SK-N-SH treated with all-trans-retinoic acid at 6 μM for 48 hours (cell line): ENCODE measurements at regions not wholly inside any gene's neighbourhood (a gene's known extent, or its start where the extent isn't known, plus 50 kb on each side); places are given as distances from the start of the nearest gene placed in this dataset.

ENCODE experiments used
- ATAC-seq: fragments of 200-7000 bp; cut with Tn5 transposase; 3 replicates; pipeline ENCODE4 v1.9.1; 2020; ENCODE audit warnings: mild to moderate bottlenecking, moderate library complexity
- ARNTL ChIP-seq: fragments of 450-650 bp; formaldehyde crosslinking; IDR thresholded peaks from 2 replicates; pipeline ENCODE4 v1.5.0; 2020; ENCODE audit warnings: low read depth, mild to moderate bottlenecking, moderate library complexity, borderline replicate concordance
- BACH2 ChIP-seq: fragments of 250-450 bp; sonication (Bioruptor Pico); IDR thresholded peaks from 2 replicates; pipeline ENCODE4 v1.9.0; 2021; ENCODE audit warnings: mild to moderate bottlenecking, borderline replicate concordance
- CREB5 ChIP-seq: fragments of 250-450 bp; sonication (Bioruptor Pico); IDR thresholded peaks from 2 replicates; pipeline ENCODE4 v1.5.1; 2020; ENCODE audit warnings: low read depth, mild to moderate bottlenecking, moderate library complexity
- CSDC2 ChIP-seq: fragments of 250-450 bp; sonication (Bioruptor Pico); IDR thresholded peaks from 2 replicates; pipeline ENCODE4 v1.5.0; 2020; ENCODE audit warnings: mild to moderate bottlenecking, moderate library complexity
- CSRNP3 ChIP-seq: fragments of 250-450 bp; sonication (Bioruptor Pico); IDR thresholded peaks from 2 replicates; pipeline ENCODE4 v1.5.1; 2021; ENCODE audit warnings: mild to moderate bottlenecking, moderate library complexity
- ESRRG ChIP-seq: fragments of 250-450 bp; sonication (Bioruptor Pico); IDR thresholded peaks from 2 replicates; pipeline ENCODE4 v1.6.1; 2021; ENCODE audit warnings: mild to moderate bottlenecking
- GLIS3 ChIP-seq: fragments of 250-450 bp; sonication (Bioruptor Pico); IDR thresholded peaks from 2 replicates; pipeline ENCODE4 v1.5.0; 2020; ENCODE audit warnings: mild to moderate bottlenecking, moderate library complexity
- ISL1 ChIP-seq: fragments of 250-450 bp; sonication (Bioruptor Pico); IDR thresholded peaks from 2 replicates; pipeline ENCODE4 v2.1.2; 2022; ENCODE audit warnings: mild to moderate bottlenecking, moderate library complexity
- OSR1 ChIP-seq: fragments of 250-450 bp; sonication (Bioruptor Pico); IDR thresholded peaks from 2 replicates; pipeline ENCODE4 v1.8.0; 2022; ENCODE audit warnings: moderate library complexity, mild to moderate bottlenecking, inconsistent platforms
- POU6F1 ChIP-seq: fragments of 250-450 bp; sonication (Bioruptor Pico); IDR thresholded peaks from 2 replicates; pipeline ENCODE4 v1.8.0; 2021; ENCODE audit warnings: low read depth, mild to moderate bottlenecking, moderate library complexity, borderline replicate concordance
- PPARA ChIP-seq: fragments of 250-450 bp; sonication (Bioruptor Pico); IDR thresholded peaks from 2 replicates; pipeline ENCODE4 v1.5.0; 2020; ENCODE audit warnings: mild to moderate bottlenecking, borderline replicate concordance
- RARB ChIP-seq: fragments of 250-450 bp; sonication (Bioruptor Pico); IDR thresholded peaks from 2 replicates; pipeline ENCODE4 v1.8.0; 2021; ENCODE audit warnings: mild to moderate bottlenecking, moderate library complexity
- SNAI2 ChIP-seq: fragments of 250-450 bp; sonication (Bioruptor Pico); IDR thresholded peaks from 2 replicates; pipeline ENCODE4 v1.5.0; 2020; ENCODE audit warnings: mild to moderate bottlenecking, moderate library complexity
- TCF4 ChIP-seq: fragments of 250-450 bp; sonication (Bioruptor Pico); IDR thresholded peaks from 2 replicates; pipeline ENCODE4 v1.8.0; 2021; ENCODE audit warnings: mild to moderate bottlenecking, moderate library complexity, borderline replicate concordance
- TOX ChIP-seq: fragments of 250-450 bp; sonication (Bioruptor Pico); IDR thresholded peaks from 2 replicates; pipeline ENCODE4 v1.8.0; 2021; ENCODE audit warnings: mild to moderate bottlenecking, moderate library complexity, borderline replicate concordance
- TSHZ2 ChIP-seq: fragments of 250-450 bp; sonication (Bioruptor Pico); IDR thresholded peaks from 2 replicates; pipeline ENCODE4 v1.5.0; 2020; ENCODE audit warnings: mild to moderate bottlenecking, moderate library complexity
- ZC3H10 ChIP-seq: fragments of 250-450 bp; sonication (Bioruptor Pico); IDR thresholded peaks from 2 replicates; pipeline ENCODE4 v1.5.1; 2021; ENCODE audit warnings: mild to moderate bottlenecking, moderate library complexity
- ZFP3 ChIP-seq: fragments of 250-450 bp; sonication (Bioruptor Pico); IDR thresholded peaks from 2 replicates; pipeline ENCODE4 v1.5.0; 2020; ENCODE audit warnings: mild to moderate bottlenecking, moderate library complexity
- ZFP30 ChIP-seq: fragments of 450-650 bp; formaldehyde crosslinking; IDR thresholded peaks from 2 replicates; pipeline ENCODE4 v1.5.0; 2022; ENCODE audit warnings: mild to moderate bottlenecking, moderate library complexity
- ZNF565 ChIP-seq: fragments of 450-650 bp; formaldehyde crosslinking; conservative IDR thresholded peaks from 2 replicates; pipeline ENCODE4 v1.5.0; 2020; ENCODE audit warnings: low read depth, mild to moderate bottlenecking, moderate library complexity
- ZNF8 ChIP-seq: fragments of 450-650 bp; formaldehyde crosslinking; IDR thresholded peaks from 2 replicates; pipeline ENCODE4 v1.5.0; 2020; ENCODE audit warnings: mild to moderate bottlenecking, moderate library complexity
- TF ChIP-seq, protein P1 (sequence below): fragments of 250-450 bp; sonication (Bioruptor Pico); IDR thresholded peaks from 2 replicates; pipeline ENCODE4 v1.8.0; 2020; ENCODE audit warnings: mild to moderate bottlenecking, moderate library complexity, borderline replicate concordance

GRCh38 chr10:121690152-121690848, 92.1 kb upstream of the FGFR2 start:
- no peak for ATAC-seq
- TF ChIP-seq ZC3H10 (CRISPR knock-in tag): no peak
- TF ChIP-seq PPARA (CRISPR knock-in tag): no peak
- TF ChIP-seq TSHZ2 (CRISPR knock-in tag): no peak
- no peak for TF ChIP-seq ZNF8
- TF ChIP-seq GLIS3 (CRISPR knock-in tag): no peak
- TF ChIP-seq, protein P1, sequence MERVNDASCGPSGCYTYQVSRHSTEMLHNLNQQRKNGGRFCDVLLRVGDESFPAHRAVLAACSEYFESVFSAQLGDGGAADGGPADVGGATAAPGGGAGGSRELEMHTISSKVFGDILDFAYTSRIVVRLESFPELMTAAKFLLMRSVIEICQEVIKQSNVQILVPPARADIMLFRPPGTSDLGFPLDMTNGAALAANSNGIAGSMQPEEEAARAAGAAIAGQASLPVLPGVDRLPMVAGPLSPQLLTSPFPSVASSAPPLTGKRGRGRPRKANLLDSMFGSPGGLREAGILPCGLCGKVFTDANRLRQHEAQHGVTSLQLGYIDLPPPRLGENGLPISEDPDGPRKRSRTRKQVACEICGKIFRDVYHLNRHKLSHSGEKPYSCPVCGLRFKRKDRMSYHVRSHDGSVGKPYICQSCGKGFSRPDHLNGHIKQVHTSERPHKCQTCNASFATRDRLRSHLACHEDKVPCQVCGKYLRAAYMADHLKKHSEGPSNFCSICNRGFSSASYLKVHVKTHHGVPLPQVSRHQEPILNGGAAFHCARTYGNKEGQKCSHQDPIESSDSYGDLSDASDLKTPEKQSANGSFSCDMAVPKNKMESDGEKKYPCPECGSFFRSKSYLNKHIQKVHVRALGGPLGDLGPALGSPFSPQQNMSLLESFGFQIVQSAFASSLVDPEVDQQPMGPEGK (CRISPR knock-in tag): no peak
- TF ChIP-seq CREB5: no peak
- no peak for TF ChIP-seq CSDC2 (CRISPR knock-in tag)
- TF ChIP-seq OSR1 (CRISPR knock-in tag): no peak

DNA sequence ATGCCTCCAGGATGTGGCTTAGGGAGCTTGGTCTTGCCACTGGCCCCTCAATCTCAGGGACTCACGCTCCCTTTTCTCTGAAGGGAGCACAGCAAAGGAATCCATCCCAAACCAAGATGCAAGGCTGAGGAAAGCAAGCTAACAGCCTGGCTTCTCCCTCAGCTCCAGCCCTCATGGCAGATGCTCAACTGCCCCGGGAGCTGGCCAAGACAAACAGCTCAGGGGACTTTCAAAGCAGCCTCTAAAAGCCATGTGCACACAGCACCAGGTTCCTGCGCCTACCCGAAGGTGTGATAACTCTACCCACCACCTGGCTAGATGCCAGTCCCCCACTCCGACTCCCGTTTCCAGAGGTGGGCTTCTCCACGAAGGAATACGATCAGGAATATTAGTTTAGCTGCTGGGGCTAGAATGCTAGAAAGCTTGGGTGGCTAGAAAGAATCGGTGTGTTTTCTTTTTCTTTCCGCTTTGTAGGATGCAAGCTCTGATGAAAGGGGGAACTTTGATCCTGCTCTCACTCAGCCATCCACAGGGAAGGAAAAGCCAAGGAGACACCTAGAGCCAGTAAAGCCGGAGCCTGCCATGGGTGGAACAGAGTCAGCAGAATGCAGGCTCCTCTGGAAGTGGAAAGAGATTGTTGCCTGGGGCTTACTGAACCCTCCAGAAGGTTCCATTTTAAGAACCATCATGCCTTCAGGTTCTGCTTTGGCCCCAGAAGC, 89.0 kb upstream of the FGFR2 start:
- no peak for TF ChIP-seq TOX (CRISPR knock-in tag)
- 0 out of 2 replicates have a peak, but pooled peaks have one; percentile 13 for TF ChIP-seq TCF4 (CRISPR knock-in tag)
- TF ChIP-seq, all 23 proteins: peak for 1
- no peak for ATAC-seq

- no peak for ATAC-seq
- no peak for TF ChIP-seq PPARA (CRISPR knock-in tag)
- TF ChIP-seq ESRRG (CRISPR knock-in tag): no peak
- no peak for TF ChIP-seq RARB (CRISPR knock-in tag)
- TF ChIP-seq TSHZ2 (CRISPR knock-in tag): no peak
- TF ChIP-seq POU6F1 (CRISPR knock-in tag): no peak
- no peak for TF ChIP-seq CSRNP3 (CRISPR knock-in tag)
- TF ChIP-seq CREB5: no peak
- TF ChIP-seq OSR1 (CRISPR knock-in tag): no peak
- no peak for TF ChIP-seq ARNTL (CRISPR knock-in tag)
- TF ChIP-seq ZC3H10 (CRISPR knock-in tag): no peak
- no peak for TF ChIP-seq ZNF565
- no peak for TF ChIP-seq ISL1
- TF ChIP-seq ZFP30 (CRISPR knock-in tag): no peak
- no peak for TF ChIP-seq SNAI2
- no peak for TF ChIP-seq ZFP3 (CRISPR knock-in tag)
- no peak for TF ChIP-seq BACH2 (CRISPR knock-in tag)
Observed at GRCh38 chr10:121684276-121684675, 86.0 kb upstream of the FGFR2 start.
